Esophagus squamous epithelium (tissue), 5 donors: ENCODE measurements at regions not wholly inside any gene's neighbourhood (a gene's known extent, or its start where the extent isn't known, plus 50 kb on each side); places are given as distances from the start of the nearest gene placed in this dataset.

Source experiments
- DNase-seq: peaks from one replicate; lab custom pipeline; 2025; lab: John Stamatoyannopoulos, UW
- H3K27ac ChIP-seq, 4 donors: fragments of 200-600 bp; sonication (generic); one replicate each; pipeline ENCODE4 v1.5.1; 2016 to 2019; ENCODE audit warnings: mild to moderate bottlenecking in 1 of 4
- H3K27me3 ChIP-seq, 4 donors: fragments of 200-600 bp; sonication (generic); 1 replicate in 3 of 4; 2 replicates in 1 of 4; pipeline versions ENCODE4 v1.5.1 to v1.6.0; 2017 to 2021; ENCODE audit warnings: antibody characterized with exemption in 1 of 4
- H3K36me3 ChIP-seq, 3 donors: fragments of 200-600 bp; sonication (generic); one replicate each; pipeline ENCODE4 v1.5.1; 2016 to 2019
- H3K4me1 ChIP-seq, 3 donors: fragments of 200-600 bp; sonication (generic); one replicate each; pipeline ENCODE4 v1.5.1; 2017 to 2019
- H3K4me3 ChIP-seq, 4 donors: fragments of 200-600 bp; sonication (generic); 1 replicate in 3 of 4; 2 replicates in 1 of 4; pipeline ENCODE4 v1.5.1; 2016 to 2019; ENCODE audit warnings: mild to moderate bottlenecking in 2 of 4, moderate library complexity in 1 of 4
- H3K9me3 ChIP-seq, 3 donors: fragments of 200-600 bp; sonication (generic); one replicate each; pipeline ENCODE4 v1.5.1; 2016 to 2019
- POLR2A ChIP-seq, 4 donors: fragments of 450-650 bp; IDR thresholded peaks; one replicate each; pipeline ENCODE4 v1.6.1; 2017; ENCODE audit warnings: antibody characterized with exemption in 4 of 4, mild to moderate bottlenecking in 4 of 4, moderate library complexity in 3 of 4
- WGBS, 2 donors: methylation state at CpG; one replicate each; pipeline ENCODE4 v1.1.5; 2018; 5-methylcytosine and 5-hydroxymethylcytosine counted together
- intact Hi-C: fragments of 100-400 bp; cut with DNase I; formaldehyde crosslinking; loops from one replicate; pipeline ENCODE4 v1.15.0; 2022
- TF ChIP-seq, protein P1 (sequence below), 6 experiments: fragments of 450-650 bp in 4 of 6; fragments of 200-600 bp in 2 of 6; sonication (generic) in 2 of 6; IDR thresholded peaks; one replicate each; pipeline ENCODE4 v1.5.1; 2016 to 2019; ENCODE audit warnings: antibody characterized with exemption in 6 of 6, mild to moderate bottlenecking in 4 of 6, moderate library complexity in 4 of 6
- donor health status: DM: yes; HTN: yes; CAD: no.

DNA sequence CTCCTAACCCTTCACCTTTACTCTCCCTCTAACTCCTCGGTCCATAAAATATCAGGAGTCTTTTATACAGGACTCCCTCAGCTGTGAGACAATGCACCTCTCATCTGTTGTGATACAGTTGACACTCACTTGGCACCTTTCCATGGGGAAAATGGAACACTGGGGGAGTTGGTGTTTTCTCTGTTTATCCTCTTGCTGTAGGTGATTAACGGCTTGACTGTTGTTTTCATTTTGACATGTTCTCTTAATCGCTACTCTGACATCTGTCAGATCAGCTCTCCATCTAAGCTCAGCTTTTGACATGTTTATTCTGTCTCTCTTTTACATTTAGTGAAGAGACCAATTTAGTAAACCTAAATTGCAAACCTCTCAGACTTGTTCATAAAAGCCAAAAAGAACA, 604.8 kb downstream of the TRAM1L1 start:
- 60 to 66% methylated on average over 3 of the region's 3 CpGs for WGBS, 2 donors
- Histone ChIP-seq H3K9me3 (peaks cover 0 to 10% (median 0%) of the 10 kb centered on the region in 3 donors), H3K4me3 (no peak overlapping the region), H3K36me3 (no peaks in the 10 kb centered on the region), H3K27me3 (no peaks in the 10 kb centered on the region), H3K27ac (no peak overlapping the region), H3K4me1 (no peaks in the 10 kb centered on the region)
- intact Hi-C loops, result no loop called here
- DNase-seq, result no peak
- TF ChIP-seq POLR2A (IDR thresholded peaks at IDR 0.05), result no peak
- TF ChIP-seq, protein P1, sequence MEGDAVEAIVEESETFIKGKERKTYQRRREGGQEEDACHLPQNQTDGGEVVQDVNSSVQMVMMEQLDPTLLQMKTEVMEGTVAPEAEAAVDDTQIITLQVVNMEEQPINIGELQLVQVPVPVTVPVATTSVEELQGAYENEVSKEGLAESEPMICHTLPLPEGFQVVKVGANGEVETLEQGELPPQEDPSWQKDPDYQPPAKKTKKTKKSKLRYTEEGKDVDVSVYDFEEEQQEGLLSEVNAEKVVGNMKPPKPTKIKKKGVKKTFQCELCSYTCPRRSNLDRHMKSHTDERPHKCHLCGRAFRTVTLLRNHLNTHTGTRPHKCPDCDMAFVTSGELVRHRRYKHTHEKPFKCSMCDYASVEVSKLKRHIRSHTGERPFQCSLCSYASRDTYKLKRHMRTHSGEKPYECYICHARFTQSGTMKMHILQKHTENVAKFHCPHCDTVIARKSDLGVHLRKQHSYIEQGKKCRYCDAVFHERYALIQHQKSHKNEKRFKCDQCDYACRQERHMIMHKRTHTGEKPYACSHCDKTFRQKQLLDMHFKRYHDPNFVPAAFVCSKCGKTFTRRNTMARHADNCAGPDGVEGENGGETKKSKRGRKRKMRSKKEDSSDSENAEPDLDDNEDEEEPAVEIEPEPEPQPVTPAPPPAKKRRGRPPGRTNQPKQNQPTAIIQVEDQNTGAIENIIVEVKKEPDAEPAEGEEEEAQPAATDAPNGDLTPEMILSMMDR (IDR thresholded peaks at IDR 0.05), result no peak

DNA sequence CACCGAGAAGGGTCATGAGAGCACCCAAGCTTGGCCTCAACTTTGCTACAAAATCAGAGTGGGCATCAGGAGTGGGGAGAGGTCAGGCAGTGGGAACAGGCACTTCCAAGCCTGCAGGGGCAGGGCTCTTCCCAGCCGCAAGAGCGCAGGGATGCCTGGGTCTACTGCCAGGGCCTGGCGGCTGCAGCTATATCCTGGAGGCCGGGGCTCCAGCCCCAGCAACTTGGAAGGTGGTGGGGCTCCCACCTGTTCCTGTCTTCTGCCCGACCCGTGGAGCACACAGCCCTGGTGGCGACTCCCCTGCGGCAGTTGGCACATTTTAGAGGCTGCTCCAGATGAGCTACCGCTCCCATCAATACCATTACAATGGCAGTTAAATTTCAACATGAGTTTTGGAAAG, 607.0 kb downstream of the TRAM1L1 start:
- no peak for TF ChIP-seq POLR2A (IDR thresholded peaks at IDR 0.05)
- TF ChIP-seq, protein P1 (IDR thresholded peaks at IDR 0.05), result no peak
- no peaks in the 10 kb centered on the region for H3K36me3 ChIP-seq
- intact Hi-C loops, result no loop called here
- no peak overlapping the region for H3K27ac ChIP-seq
- no peaks in the 10 kb centered on the region for H3K27me3 ChIP-seq
- no peak for DNase-seq
- no peak overlapping the region for H3K4me3 ChIP-seq
- no peaks in the 10 kb centered on the region for H3K4me1 ChIP-seq
- WGBS, 2 donors, result 90 to 96% methylated on average over 2 to 9 of the region's 10 CpGs
- peaks cover 0 to 10% (median 0%) of the 10 kb centered on the region in 3 donors for H3K9me3 ChIP-seq

DNA sequence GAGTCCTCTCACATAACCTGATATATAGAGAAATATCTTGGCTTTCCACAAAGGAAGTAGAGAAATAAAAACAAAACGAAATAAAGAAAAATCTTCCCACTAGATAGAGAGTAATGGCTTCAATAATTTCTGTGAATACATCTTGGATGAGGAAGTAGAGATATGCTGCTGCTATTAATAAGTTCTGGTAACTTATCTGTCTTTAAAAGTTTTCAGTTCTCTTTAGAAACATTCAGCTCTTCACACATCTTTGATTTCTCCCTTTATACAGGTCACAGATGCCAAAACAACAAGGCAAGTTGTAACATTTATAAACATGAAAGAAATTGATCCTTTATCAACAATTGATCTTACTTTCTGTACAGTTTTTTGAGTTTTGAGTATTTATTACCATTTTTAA, 615.8 kb downstream of the TRAM1L1 start:
- WGBS, 2 donors, result 14 to 32% methylated on average over 1 of the region's 1 CpG
- TF ChIP-seq POLR2A (IDR thresholded peaks at IDR 0.05), result no peak
- TF ChIP-seq, protein P1 (IDR thresholded peaks at IDR 0.05), result no peak
- intact Hi-C loops, result no loop called here
- Histone ChIP-seq H3K27ac (no peak overlapping the region), H3K36me3 (no peaks in the 10 kb centered on the region), H3K4me1 (no peaks in the 10 kb centered on the region), H3K4me3 (no peak overlapping the region), H3K9me3 (no peaks in the 10 kb centered on the region), H3K27me3 (no peaks in the 10 kb centered on the region)
- no peak for DNase-seq

DNA sequence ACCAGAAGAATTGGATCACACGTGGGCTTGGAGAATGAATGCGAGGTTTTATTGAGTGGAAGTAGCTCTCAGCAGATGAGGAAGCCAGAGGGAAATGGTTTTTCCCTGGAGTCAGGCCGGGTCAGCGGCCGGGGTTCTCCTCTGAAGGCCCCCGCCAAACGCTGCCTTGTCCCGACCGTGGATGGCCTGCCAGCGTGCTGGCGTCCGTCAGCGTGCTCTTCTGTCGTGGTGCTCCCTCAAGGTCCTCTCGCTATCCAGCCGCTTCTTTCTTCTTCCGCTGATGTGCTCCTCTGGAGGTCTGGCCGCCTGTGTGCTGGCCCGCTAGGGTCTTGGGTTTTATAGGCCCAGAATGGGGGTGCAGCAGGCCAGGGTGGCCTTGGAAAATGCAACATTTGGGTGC, 632.2 kb downstream of the TRAM1L1 start:
- Histone ChIP-seq H3K9me3 (peaks cover 0 to 5% (median 0%) of the 10 kb centered on the region in 3 donors), H3K4me1 (no peaks in the 10 kb centered on the region), H3K27me3 (no peaks in the 10 kb centered on the region), H3K4me3 (no peak overlapping the region), H3K36me3 (no peaks in the 10 kb centered on the region), H3K27ac (no peak overlapping the region)
- TF ChIP-seq POLR2A (IDR thresholded peaks at IDR 0.05), result no peak
- TF ChIP-seq, protein P1 (IDR thresholded peaks at IDR 0.05), result no peak
- WGBS, 2 donors, result 85 to 97% methylated on average over 15 to 17 of the region's 19 CpGs
- DNase-seq, result no peak
- intact Hi-C loops, result no loop called here

DNA sequence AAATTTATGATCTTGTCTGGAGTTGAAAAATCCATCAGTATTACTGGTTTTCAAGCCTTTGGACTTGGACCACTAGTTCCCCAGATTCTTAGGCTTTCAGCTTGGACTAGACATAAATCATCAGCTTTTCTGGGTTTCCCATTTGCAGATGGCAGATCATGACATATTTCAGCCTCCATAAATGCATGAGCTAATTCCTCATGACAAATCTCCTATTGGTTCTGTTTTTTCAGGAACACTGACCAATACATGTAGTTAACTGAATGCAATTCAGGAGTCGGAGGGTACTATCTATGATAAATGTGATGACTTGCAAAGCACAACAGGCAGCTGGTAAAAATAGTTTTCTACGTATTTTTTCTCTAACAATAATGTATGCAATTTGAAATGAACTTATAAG, 635.6 kb downstream of the TRAM1L1 start:
- H3K4me1 ChIP-seq, result no peaks in the 10 kb centered on the region
- no peaks in the 10 kb centered on the region for H3K36me3 ChIP-seq
- H3K27ac ChIP-seq, result no peak overlapping the region
- no peak for DNase-seq
- WGBS, 2 donors, result 66 to 70% methylated on average over 2 of the region's 2 CpGs
- no peaks in the 10 kb centered on the region for H3K27me3 ChIP-seq
- TF ChIP-seq, protein P1 (IDR thresholded peaks at IDR 0.05), result no peak
- no peak for TF ChIP-seq POLR2A (IDR thresholded peaks at IDR 0.05)
- intact Hi-C loops, result no loop called here
- H3K4me3 ChIP-seq, result no peak overlapping the region
- peaks cover 0 to 5% (median 0%) of the 10 kb centered on the region in 3 donors for H3K9me3 ChIP-seq
